ENCODE measurements at regions not wholly inside any gene's neighbourhood (a gene's known extent, or its start where the extent isn't known, plus 50 kb on each side); places are given as distances from the start of the nearest gene placed in this dataset.

DNA sequence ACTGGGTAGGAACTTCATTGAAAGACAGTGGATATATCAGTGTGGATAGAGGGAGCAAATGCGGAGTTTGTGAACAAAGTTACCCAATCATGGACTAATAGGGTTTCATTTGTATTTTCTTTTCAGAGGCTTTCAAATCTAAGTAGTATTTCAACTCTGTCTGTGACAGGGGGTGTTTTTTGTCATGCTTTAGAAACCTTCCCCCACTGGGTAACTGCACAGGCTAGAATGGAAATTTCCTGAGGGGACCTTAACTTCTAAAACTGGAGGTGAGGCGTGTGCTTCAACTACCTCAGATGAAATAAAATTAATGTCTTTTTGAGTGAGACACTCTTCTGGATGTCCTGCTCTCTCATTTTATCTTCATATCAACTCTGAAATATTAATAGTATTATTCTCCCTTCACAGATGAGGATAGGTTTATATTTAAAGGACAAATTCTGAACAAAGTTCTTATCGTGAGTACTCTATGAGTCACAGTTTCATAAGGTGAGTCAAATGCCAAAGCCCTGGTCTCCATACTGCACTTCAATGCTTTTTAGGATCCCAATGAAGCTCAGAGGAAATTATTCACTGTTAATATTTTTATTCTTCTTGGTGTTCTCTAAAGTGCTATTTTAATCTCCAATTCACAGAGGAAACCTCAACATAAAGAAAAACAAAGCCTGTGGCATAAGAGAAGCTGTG, 770.6 kb downstream of the CCSER2 start:
- TF ChIP-seq, protein P1, sequence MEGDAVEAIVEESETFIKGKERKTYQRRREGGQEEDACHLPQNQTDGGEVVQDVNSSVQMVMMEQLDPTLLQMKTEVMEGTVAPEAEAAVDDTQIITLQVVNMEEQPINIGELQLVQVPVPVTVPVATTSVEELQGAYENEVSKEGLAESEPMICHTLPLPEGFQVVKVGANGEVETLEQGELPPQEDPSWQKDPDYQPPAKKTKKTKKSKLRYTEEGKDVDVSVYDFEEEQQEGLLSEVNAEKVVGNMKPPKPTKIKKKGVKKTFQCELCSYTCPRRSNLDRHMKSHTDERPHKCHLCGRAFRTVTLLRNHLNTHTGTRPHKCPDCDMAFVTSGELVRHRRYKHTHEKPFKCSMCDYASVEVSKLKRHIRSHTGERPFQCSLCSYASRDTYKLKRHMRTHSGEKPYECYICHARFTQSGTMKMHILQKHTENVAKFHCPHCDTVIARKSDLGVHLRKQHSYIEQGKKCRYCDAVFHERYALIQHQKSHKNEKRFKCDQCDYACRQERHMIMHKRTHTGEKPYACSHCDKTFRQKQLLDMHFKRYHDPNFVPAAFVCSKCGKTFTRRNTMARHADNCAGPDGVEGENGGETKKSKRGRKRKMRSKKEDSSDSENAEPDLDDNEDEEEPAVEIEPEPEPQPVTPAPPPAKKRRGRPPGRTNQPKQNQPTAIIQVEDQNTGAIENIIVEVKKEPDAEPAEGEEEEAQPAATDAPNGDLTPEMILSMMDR (conservative IDR thresholded peaks at IDR 0.05 in 1 of 2, IDR thresholded peaks at IDR 0.05 in 1 of 2; ENCODE audit: low read depth in 1 of 2, low read length in 2 of 2) = no peak
- TF ChIP-seq EZH2 (IDR thresholded peaks at IDR 0.05; ENCODE audit: low read length, missing control alignments) = no peak

Measured in fibroblast of lung (primary cell).